Midbrain (tissue), 1 donor: ENCODE measurements at regions not wholly inside any gene's neighbourhood (a gene's known extent, or its start where the extent isn't known, plus 50 kb on each side); places are given as distances from the start of the nearest gene placed in this dataset.

ENCODE experiments used
- DNase-seq: peaks from one replicate; lab custom pipeline; 2025; lab: John Stamatoyannopoulos, UW

DNA sequence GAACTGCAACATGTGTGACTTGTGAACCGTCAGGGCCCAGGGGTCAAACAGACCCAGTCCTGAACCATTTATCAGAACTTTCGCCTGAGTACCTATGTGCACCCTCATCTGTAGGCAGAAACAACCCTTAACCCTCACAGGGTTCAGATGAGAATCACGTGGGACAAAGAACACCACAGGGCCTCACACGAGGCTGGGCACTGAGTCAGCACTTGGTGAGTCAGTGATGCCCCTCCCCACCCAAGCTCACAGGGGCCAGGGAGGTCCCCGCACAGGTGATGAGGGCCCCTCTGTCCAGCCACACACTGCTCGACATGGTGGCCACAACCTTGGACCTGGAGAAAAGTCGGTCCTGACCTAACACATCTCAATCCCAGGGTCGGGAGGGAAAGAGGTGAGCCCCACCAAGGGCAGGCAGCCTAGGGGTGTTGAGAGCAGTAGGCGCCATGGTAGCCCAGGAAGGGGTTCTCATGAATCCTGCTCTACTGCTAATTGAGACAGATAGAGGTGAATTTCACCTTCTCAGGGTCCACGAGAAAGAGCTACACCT, 176.4 kb downstream of the SHANK2 start:
- no peak for DNase-seq

DNA sequence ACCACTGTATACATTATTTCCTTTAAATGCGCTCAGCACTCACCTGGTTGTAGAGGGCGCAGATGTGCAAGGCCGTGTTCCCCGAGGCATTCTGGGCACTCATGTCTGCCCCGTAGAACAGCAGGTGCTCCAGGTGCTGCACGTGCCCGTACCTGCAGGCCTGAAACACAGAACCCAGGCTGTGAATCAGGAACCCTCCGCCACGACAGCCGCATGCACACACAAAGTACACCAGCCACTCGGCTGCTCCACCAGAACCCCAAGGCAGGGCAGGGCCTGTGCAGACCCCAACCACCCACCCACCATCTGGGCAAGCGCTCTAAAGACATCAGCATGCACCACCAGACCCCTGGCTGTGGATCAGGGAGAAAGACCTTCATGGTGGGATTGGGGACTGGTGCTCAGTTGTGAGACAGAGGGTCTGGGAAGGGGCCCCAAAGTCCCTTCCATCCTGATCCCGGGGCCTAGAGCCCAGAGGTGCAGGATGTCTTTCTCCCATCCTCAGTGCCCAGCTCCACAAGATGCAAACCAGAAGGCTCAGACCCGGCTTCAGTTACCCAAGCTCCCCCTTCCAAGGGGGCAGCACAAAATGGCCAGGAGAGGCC, 177.2 kb downstream of the SHANK2 start:
- DNase-seq, result no peak

DNA sequence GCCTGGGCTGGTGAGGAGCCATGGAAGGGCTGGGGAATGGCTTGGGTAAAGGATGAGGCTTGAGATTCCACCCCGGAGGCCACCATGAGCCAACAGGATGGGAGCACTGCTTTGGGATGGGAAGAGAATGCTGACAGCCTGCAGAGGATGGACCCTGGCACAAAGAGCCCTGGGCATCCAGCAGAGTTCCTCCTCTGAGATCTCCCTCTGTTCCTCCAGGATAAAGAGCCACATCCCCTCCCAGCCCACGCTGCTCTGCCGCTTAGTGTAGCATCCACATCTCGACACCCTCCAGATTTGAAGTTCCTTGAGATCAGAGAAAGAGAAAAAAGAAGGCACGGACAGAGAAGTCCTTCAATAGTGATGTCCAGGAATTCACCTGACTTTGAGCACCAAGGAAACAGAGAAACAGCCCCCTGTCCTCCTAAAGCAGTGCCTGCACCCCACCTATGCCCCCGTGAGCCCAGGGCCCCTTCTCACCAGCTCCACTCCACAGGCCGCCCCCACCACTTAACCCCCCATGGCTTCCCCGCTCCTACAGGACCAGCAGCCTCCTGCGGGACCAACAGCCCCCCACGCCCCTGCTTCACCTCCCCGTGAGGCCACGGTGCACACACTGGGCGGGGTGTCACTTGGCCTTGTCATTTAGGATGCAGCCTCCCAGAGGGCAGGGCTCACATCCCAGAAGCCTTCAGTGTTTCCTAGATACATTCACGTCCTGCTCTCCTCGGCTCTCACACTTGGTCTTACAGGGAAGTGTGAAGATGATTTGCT, 180.5 kb downstream of the SHANK2 start:
- no peak for DNase-seq

DNA sequence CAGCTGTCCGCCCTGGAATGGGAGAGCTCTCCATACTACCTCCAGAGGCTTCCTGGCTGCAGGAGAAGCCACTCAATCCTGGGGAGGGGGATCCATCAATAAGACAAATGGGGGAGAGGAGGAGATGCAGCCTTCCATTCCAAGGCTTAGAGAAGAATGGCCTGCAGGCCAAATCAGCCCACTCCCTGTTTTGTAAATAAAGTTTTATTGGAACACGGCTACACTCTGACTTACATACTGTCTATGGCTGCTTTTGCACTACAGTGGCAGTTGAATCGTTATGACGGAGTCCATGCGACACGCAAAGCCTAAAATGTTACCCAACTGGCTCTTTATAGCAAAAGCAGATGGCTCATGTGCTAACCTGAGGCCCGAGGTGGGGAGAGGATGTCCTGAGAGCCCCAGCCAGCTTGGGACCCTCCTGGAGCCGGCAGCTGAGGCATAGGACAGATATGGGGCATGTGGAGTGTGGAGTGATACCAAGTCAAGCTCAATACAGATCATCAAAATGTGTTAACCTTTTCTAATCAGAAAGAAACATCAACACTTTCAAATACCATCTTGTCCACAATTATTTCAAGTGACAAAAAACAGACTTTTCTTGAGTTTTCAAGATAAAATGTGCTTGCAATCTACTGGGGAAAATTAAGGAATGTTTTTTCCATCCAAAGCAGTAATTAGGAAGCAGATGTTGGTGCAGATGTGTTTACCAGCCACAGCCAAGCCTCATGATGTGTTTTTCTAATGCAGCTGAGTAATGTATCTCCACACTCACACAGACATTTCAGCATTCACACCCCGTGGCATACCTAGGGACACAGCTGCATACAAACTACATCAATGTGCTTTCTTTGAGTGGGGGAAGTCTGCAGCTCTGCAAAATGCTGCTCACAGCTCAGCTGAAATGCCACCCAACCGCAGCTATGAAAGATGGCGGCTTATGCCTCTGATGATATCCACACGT, 181.6 kb downstream of the SHANK2 start:
- no peak for DNase-seq

DNA sequence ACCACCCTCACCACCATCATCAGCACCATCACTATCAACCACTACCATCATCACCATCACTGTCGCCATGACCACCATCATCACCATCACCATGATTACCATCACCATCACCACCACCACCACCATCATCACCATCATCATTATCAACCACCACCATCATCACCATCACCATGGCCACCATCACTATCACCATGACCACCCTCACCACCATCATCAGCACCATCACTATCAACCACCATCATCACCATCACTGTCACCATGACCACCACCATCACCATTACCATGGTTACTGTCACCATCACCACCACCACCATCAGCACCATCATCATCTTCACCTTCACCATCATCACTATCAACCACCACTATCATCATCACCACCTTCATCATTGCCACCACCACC, 183.4 kb downstream of the SHANK2 start:
- DNase-seq, result no peak

DNA sequence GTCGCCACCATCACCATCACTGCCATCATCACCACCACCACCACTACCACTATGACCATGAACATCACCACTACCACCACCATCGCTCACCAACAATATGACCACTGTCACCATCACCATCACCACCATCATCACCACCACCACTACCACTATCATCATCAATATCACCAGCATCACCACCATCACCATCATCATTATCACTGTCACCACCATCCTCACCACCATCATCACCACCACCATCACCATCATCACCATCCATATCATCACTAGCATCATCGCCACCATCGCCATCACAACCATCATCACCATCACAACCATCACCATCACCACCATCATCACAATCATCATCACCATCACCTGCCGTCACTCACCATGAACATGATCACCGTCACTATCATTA, 184.6 kb downstream of the SHANK2 start:
- no peak for DNase-seq

DNA sequence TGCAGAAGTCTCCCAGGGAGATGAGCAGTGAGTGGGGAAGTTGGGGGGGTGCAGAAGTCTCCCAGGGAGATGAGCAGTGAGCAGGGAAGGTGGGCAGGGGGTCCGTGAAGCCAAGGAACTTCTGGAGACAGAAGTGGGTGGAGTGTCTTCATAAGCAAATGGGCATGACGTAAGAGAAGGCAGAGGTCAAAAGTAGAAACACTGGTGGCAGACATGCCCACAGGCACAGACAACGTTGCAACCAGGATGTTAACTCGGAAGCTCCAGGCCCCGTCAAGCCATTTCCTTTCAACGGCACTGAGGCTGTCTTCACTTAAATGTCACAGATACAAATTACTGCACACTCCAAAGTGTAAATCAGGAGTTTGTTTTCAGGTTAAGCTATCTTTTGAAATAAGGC, 186.1 kb downstream of the SHANK2 start:
- no peak for DNase-seq

DNA sequence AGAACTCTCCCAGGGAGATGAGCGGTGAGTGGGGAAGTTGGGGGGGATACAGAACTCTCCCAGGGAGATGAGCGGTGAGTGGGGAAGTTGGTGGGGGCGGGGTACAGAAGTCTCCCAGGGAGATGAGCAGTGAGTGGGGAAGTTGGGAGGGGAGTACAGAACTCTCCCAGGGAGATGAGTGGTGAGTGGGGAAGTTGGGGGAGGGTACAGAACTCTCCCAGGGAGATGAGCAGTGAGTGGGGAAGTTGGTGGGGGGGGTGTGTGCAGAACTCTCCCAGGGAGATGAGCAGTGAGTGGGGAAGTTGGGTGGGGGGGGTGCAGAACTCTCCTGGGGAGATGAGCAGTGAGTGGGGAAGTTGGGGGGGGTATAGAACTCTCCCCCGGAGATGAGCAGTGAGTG, 186.5 kb downstream of the SHANK2 start:
- DNase-seq, result no peak

DNA sequence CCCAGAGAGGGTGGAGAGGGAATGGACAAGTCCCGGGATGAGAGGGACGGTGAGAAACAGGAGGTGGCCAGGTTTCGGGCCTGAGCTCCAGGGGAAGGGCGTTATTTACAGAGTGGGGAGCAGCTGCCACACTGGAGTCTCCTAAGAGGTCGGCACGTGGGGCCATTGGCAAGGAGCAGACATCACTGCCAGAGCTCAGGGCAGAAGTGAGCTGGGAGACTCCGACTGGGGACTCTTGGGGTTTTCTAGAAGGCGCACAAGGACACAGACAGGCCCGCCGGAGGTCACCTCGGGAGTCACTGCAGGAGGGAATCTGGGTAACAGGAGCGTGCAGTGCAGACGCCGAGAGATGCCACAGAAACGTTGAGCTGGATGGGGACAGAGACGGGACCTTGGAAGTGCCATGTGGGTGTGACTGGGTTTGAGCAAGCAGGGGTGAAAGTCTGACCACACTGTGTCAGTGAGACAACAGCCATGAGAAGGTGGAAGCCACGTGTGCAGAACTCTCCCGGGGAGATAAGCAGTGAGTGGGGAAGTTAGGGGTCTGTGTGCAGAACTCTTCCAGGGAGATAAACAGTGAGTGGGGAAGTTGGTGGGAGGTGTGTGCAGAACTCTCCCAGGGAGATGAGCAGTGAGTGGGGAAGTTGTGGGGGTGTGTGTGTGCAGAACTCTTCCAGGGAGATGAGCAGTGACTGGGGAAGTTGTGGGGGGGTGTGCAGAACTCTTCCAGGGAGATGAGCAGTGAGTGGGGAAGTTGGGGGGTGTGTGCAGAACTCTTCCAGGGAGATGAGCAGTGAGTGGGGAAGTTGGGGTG, 187.5 kb downstream of the SHANK2 start:
- DNase-seq, result no peak

DNA sequence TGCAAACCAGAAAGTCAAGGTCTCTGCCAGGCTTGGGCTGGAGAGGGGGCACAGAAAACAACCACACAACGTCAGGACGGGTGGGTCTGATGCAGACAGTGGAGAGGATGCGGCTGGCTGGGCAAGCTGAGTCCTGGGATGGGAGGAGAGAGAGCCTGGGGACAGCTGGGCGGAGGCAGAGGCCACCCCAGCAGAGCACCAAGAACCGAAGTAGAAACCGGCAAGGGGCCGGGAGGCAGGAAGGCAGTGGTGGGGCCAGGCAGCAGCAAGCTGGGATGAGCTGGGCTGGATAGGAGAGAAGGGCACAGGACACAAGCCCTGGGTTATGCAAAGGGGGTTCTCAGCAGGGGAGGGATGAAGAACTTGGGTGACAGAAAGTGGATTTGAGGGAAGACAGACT, 188.2 kb downstream of the SHANK2 start:
- no peak for DNase-seq

DNA sequence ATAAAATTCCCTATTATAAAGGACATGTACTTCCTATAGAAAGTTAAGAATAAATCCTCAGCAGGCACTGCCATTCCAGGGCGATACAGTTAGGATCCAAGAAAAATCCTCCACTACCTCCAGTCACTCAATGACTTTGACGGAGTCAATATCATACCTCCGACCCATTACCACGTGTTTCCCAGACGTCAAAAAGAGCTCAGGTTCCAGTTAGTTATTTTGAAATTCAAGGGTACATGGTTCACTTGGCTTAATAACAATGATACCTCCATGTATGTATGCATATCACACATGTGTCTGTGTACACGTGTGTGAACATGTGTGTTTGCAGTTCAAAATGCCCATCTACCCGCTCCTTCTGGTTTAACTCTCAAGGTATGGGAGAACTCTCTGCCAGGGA, 189.2 kb downstream of the SHANK2 start:
- no peak for DNase-seq

DNA sequence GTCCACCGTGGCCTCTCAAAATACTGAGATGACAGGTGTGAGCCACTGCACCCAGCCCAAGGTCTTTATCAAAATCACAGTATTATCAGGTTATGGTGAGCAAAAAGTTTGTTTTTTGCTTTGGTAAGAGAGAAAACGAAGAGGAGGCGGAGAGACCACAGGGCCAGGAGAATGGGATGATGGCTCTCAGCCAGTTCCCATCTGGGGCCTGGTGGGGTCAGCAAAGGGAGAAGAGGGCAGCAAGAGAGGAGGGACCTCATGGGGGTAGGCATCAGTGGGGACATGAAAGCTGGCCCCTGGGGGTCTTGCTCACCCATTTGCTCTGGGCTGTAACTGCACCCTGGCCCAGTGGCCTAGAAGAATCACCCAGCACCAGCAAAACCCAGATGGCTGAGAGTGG, 190.2 kb downstream of the SHANK2 start:
- no peak for DNase-seq

DNA sequence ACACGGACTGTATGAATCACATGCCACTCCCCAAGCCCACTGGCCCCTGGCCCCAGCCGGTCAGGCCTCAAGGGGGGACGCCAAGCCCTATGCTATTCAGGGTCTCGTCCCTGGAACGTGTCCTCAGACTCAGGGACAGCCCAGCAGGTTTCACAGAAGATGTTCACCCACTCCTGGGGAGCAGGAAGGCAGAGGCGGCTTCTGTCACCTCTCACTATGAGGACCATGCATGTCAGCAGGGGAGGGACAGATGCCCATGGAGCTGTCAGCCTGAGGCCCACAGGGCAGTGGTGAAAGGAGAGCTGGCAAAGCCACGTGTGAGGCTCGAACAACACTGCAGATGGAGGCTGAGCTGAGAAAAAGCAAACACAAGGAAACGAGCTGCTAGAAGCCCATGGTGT, 192.0 kb downstream of the SHANK2 start:
- DNase-seq, result no peak

DNA sequence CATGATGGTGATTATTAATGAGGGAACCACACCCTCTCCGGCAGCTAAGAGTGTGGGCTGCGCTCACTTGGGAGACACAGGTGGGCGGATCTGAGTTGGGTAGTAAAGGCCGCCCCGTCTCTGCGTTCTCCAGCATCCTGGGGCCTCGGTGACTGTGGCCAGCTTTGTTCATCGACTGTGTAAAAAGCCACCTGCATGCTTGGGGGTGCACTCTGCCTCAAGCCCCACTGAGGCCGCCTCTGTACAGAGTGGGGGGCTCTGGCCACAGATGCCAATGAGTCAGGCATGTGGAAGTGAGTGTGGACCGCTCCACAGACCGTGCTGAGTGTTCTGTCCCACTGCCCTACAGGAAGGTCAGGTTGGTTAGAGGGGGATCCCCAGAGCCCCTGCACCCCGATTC, 192.7 kb downstream of the SHANK2 start:
- DNase-seq, result no peak

DNA sequence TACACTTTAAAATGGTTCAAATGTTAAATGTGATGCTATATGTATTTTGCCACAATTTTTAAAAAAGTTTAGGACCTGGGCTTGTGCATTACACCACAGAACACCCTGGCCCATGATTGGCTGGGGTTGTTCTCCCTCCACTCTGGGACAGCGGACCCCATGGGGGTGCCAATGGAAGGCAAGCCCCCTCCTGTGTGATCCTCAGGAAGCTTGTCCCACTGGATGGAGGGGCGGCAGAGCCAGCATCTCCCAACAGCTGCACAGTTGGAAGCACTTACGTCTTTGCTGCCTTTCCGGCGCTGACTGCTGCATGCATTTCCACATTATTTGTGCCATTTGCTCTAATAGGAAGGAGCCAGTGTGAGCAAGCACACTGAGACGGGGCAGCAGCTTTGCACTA, 196.5 kb downstream of the SHANK2 start:
- DNase-seq, result no peak
